ENCODE measurements at regions not wholly inside any gene's neighbourhood (a gene's known extent, or its start where the extent isn't known, plus 50 kb on each side); places are given as distances from the start of the nearest gene placed in this dataset.

DNA sequence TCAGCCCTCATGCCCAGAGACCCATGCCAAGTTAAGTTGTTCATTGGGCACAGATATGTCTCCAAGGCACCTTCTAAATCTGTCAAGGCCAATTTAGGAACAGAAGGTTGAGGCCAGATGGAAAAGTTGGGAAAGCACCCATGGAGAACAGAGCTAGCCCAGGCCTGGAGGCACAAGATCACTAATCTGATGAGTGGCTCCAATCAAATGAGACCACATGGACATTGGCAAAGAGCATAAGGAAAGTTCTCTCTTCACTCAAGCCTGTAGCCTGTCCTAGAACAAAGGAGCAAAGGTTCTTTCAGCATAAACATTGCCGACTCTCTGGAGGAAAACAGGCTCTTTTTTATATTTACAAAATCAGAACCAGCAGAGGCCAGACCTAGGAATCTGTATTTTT, 154.8 kb downstream of the RNF152 start:
- H3K4me3 ChIP-seq (ENCODE audit: low read depth, low read length), result no peak overlapping the region
- TF ChIP-seq, protein P1, sequence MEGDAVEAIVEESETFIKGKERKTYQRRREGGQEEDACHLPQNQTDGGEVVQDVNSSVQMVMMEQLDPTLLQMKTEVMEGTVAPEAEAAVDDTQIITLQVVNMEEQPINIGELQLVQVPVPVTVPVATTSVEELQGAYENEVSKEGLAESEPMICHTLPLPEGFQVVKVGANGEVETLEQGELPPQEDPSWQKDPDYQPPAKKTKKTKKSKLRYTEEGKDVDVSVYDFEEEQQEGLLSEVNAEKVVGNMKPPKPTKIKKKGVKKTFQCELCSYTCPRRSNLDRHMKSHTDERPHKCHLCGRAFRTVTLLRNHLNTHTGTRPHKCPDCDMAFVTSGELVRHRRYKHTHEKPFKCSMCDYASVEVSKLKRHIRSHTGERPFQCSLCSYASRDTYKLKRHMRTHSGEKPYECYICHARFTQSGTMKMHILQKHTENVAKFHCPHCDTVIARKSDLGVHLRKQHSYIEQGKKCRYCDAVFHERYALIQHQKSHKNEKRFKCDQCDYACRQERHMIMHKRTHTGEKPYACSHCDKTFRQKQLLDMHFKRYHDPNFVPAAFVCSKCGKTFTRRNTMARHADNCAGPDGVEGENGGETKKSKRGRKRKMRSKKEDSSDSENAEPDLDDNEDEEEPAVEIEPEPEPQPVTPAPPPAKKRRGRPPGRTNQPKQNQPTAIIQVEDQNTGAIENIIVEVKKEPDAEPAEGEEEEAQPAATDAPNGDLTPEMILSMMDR (conservative IDR thresholded peaks at IDR 0.05; ENCODE audit: low read depth, low read length), result no peak
- peak; percentile 78 for DNase-seq (ENCODE audit: low read depth)

DNA sequence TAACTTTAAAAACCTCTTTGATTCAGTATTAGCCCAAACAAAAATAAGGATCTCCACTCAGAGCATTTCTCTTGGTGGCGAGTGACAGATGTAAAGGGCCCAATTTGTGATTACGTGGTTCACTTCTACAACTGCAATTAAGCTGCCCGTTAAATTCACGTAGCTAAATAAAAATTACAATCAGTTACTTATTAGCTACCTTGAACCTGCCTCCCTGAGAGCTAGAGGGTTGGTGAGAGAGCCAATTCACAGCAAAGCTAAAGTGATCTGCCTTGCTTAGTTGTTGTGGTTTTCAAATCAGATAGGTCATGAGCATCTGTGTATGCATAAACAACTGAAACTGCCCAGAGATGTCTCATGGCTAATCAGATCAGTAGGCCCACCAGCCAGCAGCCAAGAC, 156.7 kb downstream of the RNF152 start:
- no peak for DNase-seq (ENCODE audit: low read depth)
- H3K4me3 ChIP-seq (ENCODE audit: low read depth, low read length), result no peak overlapping the region
- TF ChIP-seq, protein P1 (conservative IDR thresholded peaks at IDR 0.05; ENCODE audit: low read depth, low read length), result no peak

DNA sequence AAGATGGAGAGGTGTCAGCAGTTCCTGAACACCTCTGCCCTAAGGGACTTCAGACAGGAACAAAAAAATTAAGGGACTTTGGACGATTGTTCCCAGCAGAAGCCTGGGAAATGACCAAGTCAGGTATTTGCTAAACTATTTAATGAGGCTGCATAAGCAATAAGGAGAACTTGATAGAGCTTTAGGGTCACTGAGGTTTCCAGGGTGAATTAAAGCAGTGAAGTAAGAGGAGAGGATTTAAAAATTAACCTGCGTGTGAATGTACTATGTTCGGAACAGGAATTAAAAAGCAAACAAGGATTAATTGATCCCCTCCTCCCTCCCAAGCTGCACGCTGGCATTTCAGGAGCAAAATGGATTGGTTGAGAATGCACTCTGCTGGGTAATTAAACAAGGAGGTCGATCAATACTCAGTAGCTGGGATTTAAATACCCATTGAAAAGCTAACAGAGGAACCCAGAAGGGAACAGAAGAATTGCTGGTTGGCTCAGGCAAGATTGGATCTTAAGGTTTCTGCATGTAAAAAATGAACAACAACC, 157.2 kb downstream of the RNF152 start:
- no peak for DNase-seq (ENCODE audit: low read depth)
- TF ChIP-seq, protein P1 (conservative IDR thresholded peaks at IDR 0.05; ENCODE audit: low read depth, low read length), result no peak
- no peak overlapping the region for H3K4me3 ChIP-seq (ENCODE audit: low read depth, low read length)

DNA sequence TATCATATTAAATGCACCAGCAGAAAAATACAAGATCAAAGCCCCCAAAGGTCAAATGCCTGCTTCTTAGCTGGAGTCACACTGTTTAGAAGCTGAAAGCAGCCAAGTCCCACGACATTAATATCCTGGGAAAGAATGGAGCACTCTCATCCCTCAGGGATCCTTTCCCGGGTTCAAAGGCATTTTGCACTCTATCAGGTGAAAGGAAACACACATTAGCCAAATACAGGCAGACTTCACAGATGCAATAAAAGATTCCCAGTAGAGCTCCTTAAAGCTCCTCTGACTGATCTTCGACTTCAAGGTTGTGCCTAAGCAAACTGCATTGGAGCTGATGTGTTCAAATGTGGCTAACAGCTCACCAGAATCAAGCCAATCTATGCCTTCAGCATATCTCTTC, 158.4 kb downstream of the RNF152 start:
- no peak overlapping the region for H3K4me3 ChIP-seq (ENCODE audit: low read depth, low read length)
- TF ChIP-seq, protein P1 (conservative IDR thresholded peaks at IDR 0.05; ENCODE audit: low read depth, low read length), result no peak
- no peak for DNase-seq (ENCODE audit: low read depth)

DNA sequence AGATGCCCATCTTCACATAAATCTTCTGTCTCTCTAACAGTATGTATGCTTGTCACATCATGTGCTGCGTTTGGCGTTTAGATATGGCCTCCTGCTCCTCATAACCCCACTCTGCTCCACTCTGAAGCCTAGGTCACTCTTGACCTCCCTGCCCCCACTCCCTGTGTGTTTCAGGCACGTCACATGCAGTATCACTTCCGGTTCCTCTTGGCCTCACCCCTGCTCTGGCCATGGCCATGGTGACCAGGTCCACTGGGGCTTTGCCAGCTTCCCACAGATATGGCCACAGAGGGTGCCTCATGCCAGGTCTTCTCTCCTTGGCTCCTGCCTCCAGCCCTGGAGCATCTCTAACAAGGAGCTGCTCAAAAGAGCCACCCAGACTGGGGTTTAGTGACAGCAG, 160.0 kb downstream of the RNF152 start:
- TF ChIP-seq, protein P1 (conservative IDR thresholded peaks at IDR 0.05; ENCODE audit: low read depth, low read length), result no peak
- no peak for DNase-seq (ENCODE audit: low read depth)
- H3K4me3 ChIP-seq (ENCODE audit: low read depth, low read length), result no peak overlapping the region

DNA sequence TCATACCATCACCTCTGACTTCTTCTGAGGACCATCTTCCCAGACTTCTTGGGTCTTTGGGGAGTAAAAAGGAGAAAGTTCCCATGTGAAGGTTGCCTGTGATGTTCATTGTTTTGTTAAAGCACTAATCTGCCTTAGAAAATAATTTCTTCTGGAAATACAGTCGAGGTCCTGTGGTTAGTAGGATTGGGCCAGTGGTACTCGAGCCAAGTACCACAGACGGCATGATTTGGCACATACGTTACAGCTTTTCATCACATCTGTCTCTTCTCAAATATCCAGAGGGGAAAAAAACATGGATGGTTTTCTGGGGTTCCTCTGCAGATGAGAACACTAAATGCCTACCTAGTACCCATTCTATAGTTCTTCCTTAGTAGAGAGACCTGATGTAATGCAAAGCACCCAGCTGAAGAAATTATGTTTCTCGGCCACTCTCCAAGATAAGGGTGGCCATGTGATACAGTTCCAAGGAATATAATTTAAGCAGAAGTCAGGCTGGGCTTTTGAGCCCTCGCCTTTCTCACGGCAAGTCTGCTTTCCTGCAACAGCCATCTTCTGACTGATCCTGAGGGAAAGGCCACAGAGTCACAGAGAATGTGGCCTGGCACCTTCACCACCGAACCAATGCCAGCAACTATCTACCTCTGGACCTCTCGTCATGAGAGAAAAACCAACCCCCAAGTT, 161.0 kb downstream of the RNF152 start:
- no peak for DNase-seq (ENCODE audit: low read depth)
- H3K4me3 ChIP-seq (ENCODE audit: low read depth, low read length), result no peak overlapping the region
- TF ChIP-seq, protein P1 (conservative IDR thresholded peaks at IDR 0.05; ENCODE audit: low read depth, low read length), result no peak

DNA sequence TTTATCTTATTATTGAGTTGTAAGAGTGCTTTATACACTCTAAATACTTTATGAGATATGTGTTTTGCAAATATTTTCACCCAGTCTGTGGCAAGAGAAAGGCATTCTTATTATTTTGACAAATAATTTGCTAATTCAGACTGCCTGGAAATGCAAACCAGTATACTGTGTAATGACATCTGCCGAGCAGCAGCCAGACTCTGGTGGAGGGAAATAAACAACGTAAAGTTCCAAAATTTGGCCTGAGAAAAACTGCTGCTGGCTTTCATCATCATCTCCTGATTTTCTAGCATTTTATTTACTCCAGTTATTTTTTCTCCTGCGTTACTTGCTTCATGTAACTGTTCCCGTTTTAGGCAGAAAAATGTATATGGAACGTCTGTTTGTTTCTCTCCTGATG, 161.6 kb downstream of the RNF152 start:
- TF ChIP-seq, protein P1 (conservative IDR thresholded peaks at IDR 0.05; ENCODE audit: low read depth, low read length), result no peak
- DNase-seq (ENCODE audit: low read depth), result peak; percentile 10
- H3K4me3 ChIP-seq (ENCODE audit: low read depth, low read length), result no peak overlapping the region
